HG02840 (cell line): ENCODE measurements at regions not wholly inside any gene's neighbourhood (a gene's known extent, or its start where the extent isn't known, plus 50 kb on each side); places are given as distances from the start of the nearest gene placed in this dataset.
"Not testable (repeated sequence)": the region's sequence is repeated elsewhere in the genome, so short reads cannot be mapped to it uniquely, and the experiment has no call there.

Experiments
- ATAC-seq: cut with Tn5 transposase; IDR thresholded peaks from one replicate; pipeline ENCODE4 v1.9.1; 2021; ENCODE audit warnings: mild to moderate bottlenecking, moderate library complexity, moderate number of reproducible peaks; ENCODE audit not compliant: unreplicated experiment, low FRiP score

GRCh38 chr10:23493711-23494110, 54.8 kb downstream of the OTUD1 start:
- no peak for ATAC-seq

GRCh38 chr10:23496727-23497126, 57.9 kb downstream of the OTUD1 start:
- no peak for ATAC-seq

- ATAC-seq: no peak
These were observed 60.7 kb downstream of the OTUD1 start for GRCh38 chr10:23499372-23500132.

- no peak for ATAC-seq
These were observed 67.1 kb downstream of the OTUD1 start for GRCh38 chr10:23505797-23506465.

- no peak for ATAC-seq
These were observed 73.6 kb downstream of the OTUD1 start for GRCh38 chr10:23512355-23513058.

- not testable (repeated sequence) for ATAC-seq
These were observed 74.7 kb downstream of the OTUD1 start for GRCh38 chr10:23513621-23514020.

- ATAC-seq: no peak
These were observed 75.4 kb downstream of the OTUD1 start for GRCh38 chr10:23514321-23514720.

- ATAC-seq: no peak
These were observed 77.7 kb downstream of the OTUD1 start for GRCh38 chr10:23516530-23516929.

GRCh38 chr10:23517155-23517554, 78.3 kb downstream of the OTUD1 start:
- no peak for ATAC-seq

- no peak for ATAC-seq
These were observed 82.9 kb downstream of the OTUD1 start for GRCh38 chr10:23521735-23522134.

- ATAC-seq: no peak
These were observed 83.5 kb downstream of the OTUD1 start for GRCh38 chr10:23522345-23522744.

GRCh38 chr10:23523251-23523650, 84.4 kb downstream of the OTUD1 start:
- ATAC-seq: no peak

- no peak for ATAC-seq
These were observed 86.5 kb downstream of the OTUD1 start for GRCh38 chr10:23525406-23525805.

GRCh38 chr10:23528419-23528818, 89.5 kb downstream of the OTUD1 start:
- ATAC-seq: no peak

GRCh38 chr10:23529625-23530024, 90.8 kb downstream of the OTUD1 start:
- no peak for ATAC-seq

- no peak for ATAC-seq
These were observed 91.2 kb downstream of the OTUD1 start for GRCh38 chr10:23530079-23530478.

- no peak for ATAC-seq
These were observed 94.3 kb downstream of the OTUD1 start for GRCh38 chr10:23533212-23533611.

- ATAC-seq: no peak
These were observed 95.5 kb downstream of the OTUD1 start for GRCh38 chr10:23534326-23534725.

- ATAC-seq: no peak
These were observed 95.9 kb downstream of the OTUD1 start for GRCh38 chr10:23534761-23535160.

- no peak for ATAC-seq
These were observed 96.5 kb downstream of the OTUD1 start for GRCh38 chr10:23535381-23535780.

- ATAC-seq: no peak
These were observed 100.1 kb downstream of the OTUD1 start for GRCh38 chr10:23538968-23539367.
